NCI-H1092 (cell line): ENCODE measurements at regions not wholly inside any gene's neighbourhood (a gene's known extent, or its start where the extent isn't known, plus 50 kb on each side); places are given as distances from the start of the nearest gene placed in this dataset.

Experiments used
- DNase-seq: peaks from one replicate; lab custom pipeline; 2025; lab: John Stamatoyannopoulos, UW

GRCh38 chr3:83302091-83302490, 1540.6 kb upstream of the GBE1 start:
- DNase-seq: no peak

- DNase-seq: no peak
Measured at GRCh38 chr3:83317605-83318004, 1556.2 kb upstream of the GBE1 start.

GRCh38 chr3:83320726-83321125, 1559.3 kb upstream of the GBE1 start:
- no peak for DNase-seq

GRCh38 chr3:83321457-83321856, 1560.0 kb upstream of the GBE1 start:
- no peak for DNase-seq

GRCh38 chr3:83321891-83322290, 1560.4 kb upstream of the GBE1 start:
- DNase-seq: no peak

- DNase-seq: no peak
Measured at GRCh38 chr3:83354205-83354604, 1592.8 kb upstream of the GBE1 start.

- DNase-seq: no peak
Measured at GRCh38 chr3:83393276-83393675, 1565.5 kb upstream of the CADM2 start.

GRCh38 chr3:83403927-83404326, 1554.9 kb upstream of the CADM2 start:
- no peak for DNase-seq

- no peak for DNase-seq
Measured at GRCh38 chr3:83426300-83426699, 1532.5 kb upstream of the CADM2 start.

- no peak for DNase-seq
Measured at GRCh38 chr3:83434880-83435587, 1523.8 kb upstream of the CADM2 start.

GRCh38 chr3:83438188-83438587, 1520.6 kb upstream of the CADM2 start:
- DNase-seq: no peak

- DNase-seq: peak; percentile 0
Measured at GRCh38 chr3:83453056-83453455, 1505.7 kb upstream of the CADM2 start.

- DNase-seq: no peak
Measured at GRCh38 chr3:83454353-83454752, 1504.4 kb upstream of the CADM2 start.

- no peak for DNase-seq
Measured at GRCh38 chr3:83457551-83457950, 1501.2 kb upstream of the CADM2 start.

- DNase-seq: no peak
Measured at GRCh38 chr3:83460052-83460451, 1498.7 kb upstream of the CADM2 start.

GRCh38 chr3:83461411-83461810, 1497.4 kb upstream of the CADM2 start:
- no peak for DNase-seq

- no peak for DNase-seq
Measured at GRCh38 chr3:83477563-83477962, 1481.2 kb upstream of the CADM2 start.

- no peak for DNase-seq
Measured at GRCh38 chr3:83482402-83483070, 1476.3 kb upstream of the CADM2 start.

- no peak for DNase-seq
Measured at GRCh38 chr3:83496462-83496861, 1462.3 kb upstream of the CADM2 start.

GRCh38 chr3:83498361-83499016, 1460.3 kb upstream of the CADM2 start:
- DNase-seq: no peak

- DNase-seq: no peak
Measured at GRCh38 chr3:83500422-83500821, 1458.4 kb upstream of the CADM2 start.

GRCh38 chr3:83500931-83501330, 1457.9 kb upstream of the CADM2 start:
- DNase-seq: no peak

GRCh38 chr3:83513051-83513450, 1445.7 kb upstream of the CADM2 start:
- no peak for DNase-seq
